Right lobe of liver (tissue), 6 donors: ENCODE measurements at regions not wholly inside any gene's neighbourhood (a gene's known extent, or its start where the extent isn't known, plus 50 kb on each side); places are given as distances from the start of the nearest gene placed in this dataset.

ENCODE experiments used
- ATAC-seq, 4 donors: fragments of 200-7000 bp; cut with Tn5 transposase; one replicate each; pipeline ENCODE4 v1.9.1; 2020; ENCODE audit warnings: mild to moderate bottlenecking in 4 of 4, moderate library complexity in 4 of 4
- DNase-seq, 3 donors: peaks; one replicate each; pipeline ENCODE4 v3.0.0-alpha.2; 2020
- H3K27ac ChIP-seq, 3 donors: fragments of 200-600 bp; one replicate each; pipeline ENCODE4 v1.8.0; 2022
- H3K27me3 ChIP-seq, 2 donors: fragments of 200-600 bp; one replicate each; pipeline ENCODE4 v1.8.0; 2022
- H3K36me3 ChIP-seq, 4 donors: fragments of 200-600 bp; sonication (generic) in 1 of 4; one replicate each; pipeline versions ENCODE4 v1.5.1 to v1.8.0; 2017 to 2022; ENCODE audit warnings: control low read depth in 1 of 4
- H3K4me1 ChIP-seq, 4 donors: fragments of 200-600 bp; sonication (generic) in 1 of 4; one replicate each; pipeline versions ENCODE4 v1.5.1 to v1.8.0; 2017 to 2022; ENCODE audit warnings: control low read depth in 1 of 4
- H3K4me3 ChIP-seq, 3 donors: fragments of 200-600 bp; one replicate each; pipeline ENCODE4 v1.8.0; 2022
- H3K9me3 ChIP-seq, 4 donors: fragments of 200-600 bp; sonication (generic) in 1 of 4; one replicate each; pipeline versions ENCODE4 v1.5.1 to v1.8.0; 2017 to 2022; ENCODE audit warnings: control low read depth in 1 of 4
- CTCF ChIP-seq, 4 donors: fragments of 200-600 bp in 3 of 4; fragments of 450-650 bp in 1 of 4; IDR thresholded peaks; one replicate each; pipeline versions ENCODE4 v1.5.1 to v1.8.0; 2016 to 2022; ENCODE audit warnings: antibody characterized with exemption in 4 of 4, mild to moderate bottlenecking in 2 of 4
- POLR2A ChIP-seq: fragments of 450-650 bp; IDR thresholded peaks from one replicate; pipeline ENCODE4 v1.6.1; 2017; ENCODE audit warnings: antibody characterized with exemption, mild to moderate bottlenecking
- WGBS: methylation state at CpG from one replicate; pipeline ENCODE4 v1.1.6; 2018; ENCODE audit warnings: low coverage, low lambda C conversion rate; ENCODE audit not compliant: insufficient coverage; ENCODE audit errors: missing lambda C conversion rate; 5-methylcytosine and 5-hydroxymethylcytosine counted together
- intact Hi-C, 2 donors: fragments of 100-400 bp; cut with DNase I; formaldehyde crosslinking; loops; one replicate each; pipeline versions ENCODE4 v1.11.2 to v1.14.1; 2022
- donor health status: DM: no; HTN: yes; CAD: no.
- donor health status: DM: no; HTN: no; CAD: no.
- donor health status: DM: no; HTN: no; CAD: no.
- donor health status: DM: no; HTN: yes; CAD: no.
- donor health status: DM: no; HTN: yes; CAD: no.

GRCh38 chr14:38866461-38866860, 236.6 kb downstream of the SEC23A start:
- no peak for ATAC-seq
- Histone ChIP-seq H3K27me3 (no peaks in the 10 kb centered on the region), H3K4me3 (no peak overlapping the region), H3K27ac (no peak overlapping the region), H3K36me3 (no peaks in the 10 kb centered on the region), H3K4me1 (peaks cover 0 to 15% (median 7%) of the 10 kb centered on the region in 4 donors), H3K9me3 (no peaks in the 10 kb centered on the region)
- WGBS: 60% methylated on average over 4 of the region's 4 CpGs
- TF ChIP-seq CTCF (IDR thresholded peaks at IDR 0.05) (no peak), POLR2A (no peak)
- intact Hi-C loops: loop anchor here in 1 of 2 donors (10.0 kb wide), 1 partner anchor 148 kb away; no protein-coding TSS in a partner anchor
- no peak for DNase-seq

- Histone ChIP-seq H3K9me3 (no peaks in the 10 kb centered on the region), H3K4me3 (no peak overlapping the region), H3K36me3 (no peaks in the 10 kb centered on the region), H3K27me3 (no peaks in the 10 kb centered on the region), H3K4me1 (no peaks in the 10 kb centered on the region), H3K27ac (no peak overlapping the region)
- intact Hi-C loops: loop anchor here in 1 of 2 donors (10.0 kb wide), 1 partner anchor 152 kb away; no protein-coding TSS in a partner anchor
- no peak for ATAC-seq
- DNase-seq: no peak
- TF ChIP-seq POLR2A: no peak
- no peak for TF ChIP-seq CTCF (IDR thresholded peaks at IDR 0.05)
- WGBS: 100% methylated on average over 1 of the region's 1 CpG
These were observed 240.7 kb downstream of the SEC23A start for GRCh38 chr14:38862366-38862765.

GRCh38 chr14:38860530-38860929, 242.5 kb downstream of the SEC23A start:
- H3K36me3 ChIP-seq: no peaks in the 10 kb centered on the region
- no peaks in the 10 kb centered on the region for H3K9me3 ChIP-seq
- H3K4me3 ChIP-seq: no peak overlapping the region
- H3K27ac ChIP-seq: no peak overlapping the region
- peaks cover 0 to 3% (median 0%) of the 10 kb centered on the region in 4 donors for H3K4me1 ChIP-seq
- H3K27me3 ChIP-seq: no peaks in the 10 kb centered on the region
- WGBS: no CpG with 5 or more reads among the region's 1 CpG
- ATAC-seq (no peak), DNase-seq (no peak)
- no peak for TF ChIP-seq POLR2A
- no peak for TF ChIP-seq CTCF (IDR thresholded peaks at IDR 0.05)
- intact Hi-C loops: loop anchor here in 1 of 2 donors (10.0 kb wide), 1 partner anchor 154 kb away; no protein-coding TSS in a partner anchor

- no peak for TF ChIP-seq CTCF (IDR thresholded peaks at IDR 0.05)
- no peak for TF ChIP-seq POLR2A
- Histone ChIP-seq H3K27ac (no peak overlapping the region), H3K4me3 (no peak overlapping the region), H3K4me1 (peaks cover 0 to 3% (median 0%) of the 10 kb centered on the region in 4 donors), H3K27me3 (no peaks in the 10 kb centered on the region), H3K36me3 (no peaks in the 10 kb centered on the region), H3K9me3 (no peaks in the 10 kb centered on the region)
- DNase-seq (no peak), ATAC-seq (no peak)
- intact Hi-C loops: no loop called here
These were observed 246.2 kb downstream of the SEC23A start for GRCh38 chr14:38856798-38857197.

- Histone ChIP-seq H3K4me1 (peaks cover 0 to 3% (median 0%) of the 10 kb centered on the region in 4 donors), H3K36me3 (no peaks in the 10 kb centered on the region), H3K9me3 (no peaks in the 10 kb centered on the region), H3K27ac (no peak overlapping the region), H3K4me3 (no peak overlapping the region), H3K27me3 (no peaks in the 10 kb centered on the region)
- intact Hi-C loops: no loop called here
- ATAC-seq (peak in 2 of 4 donors; percentile 52 to 66), DNase-seq (no peak)
- WGBS: 59% methylated on average over 2 of the region's 2 CpGs
- TF ChIP-seq CTCF (IDR thresholded peaks at IDR 0.05): no peak
- no peak for TF ChIP-seq POLR2A
These were observed 247.5 kb downstream of the SEC23A start for GRCh38 chr14:38855513-38855912.
